ENCODE measurements at regions not wholly inside any gene's neighbourhood (a gene's known extent, or its start where the extent isn't known, plus 50 kb on each side); places are given as distances from the start of the nearest gene placed in this dataset.

DNA sequence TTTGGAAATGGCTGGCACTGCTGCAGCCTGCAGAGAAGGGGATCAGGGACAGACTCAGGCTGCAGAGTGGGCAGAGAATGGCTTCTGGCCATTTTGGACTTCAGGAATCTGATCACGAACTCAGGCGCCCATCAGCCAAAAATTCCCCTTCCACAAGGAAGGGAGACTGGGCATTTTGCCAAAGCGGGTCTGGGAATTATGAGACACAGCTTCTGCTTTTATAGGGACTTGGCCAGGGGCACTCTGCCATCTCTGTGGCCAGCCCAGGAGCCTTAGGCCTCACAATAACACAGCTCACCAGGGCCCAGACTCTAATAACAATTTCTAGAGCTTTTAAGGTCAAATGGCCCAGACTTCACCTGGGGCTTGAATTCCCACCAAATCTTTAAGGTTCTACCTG, 74.7 kb downstream of the CHST1 start:
- DNase-seq: peak in 1 of 2 donors; percentile 15

DNA sequence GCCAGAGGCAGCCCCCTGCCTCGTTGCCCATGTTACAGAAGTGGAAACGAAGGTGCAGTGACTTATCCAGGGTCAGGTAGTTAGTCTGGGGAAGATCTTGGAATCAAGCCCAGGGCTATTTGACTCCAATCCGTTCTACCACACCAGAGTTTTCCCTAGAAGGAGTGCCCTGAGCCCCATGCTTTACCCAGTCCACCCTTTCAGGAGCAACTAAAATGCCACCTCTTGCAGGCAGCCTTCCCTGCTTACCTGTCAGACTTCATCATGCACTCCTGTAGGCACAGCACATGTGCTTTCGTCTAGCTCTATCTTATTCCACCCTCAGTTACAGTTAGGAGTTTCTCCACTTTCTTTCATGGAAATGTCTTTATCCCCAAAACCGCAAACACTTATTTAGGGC, 80.2 kb downstream of the CHST1 start:
- H3K9me3 ChIP-seq: no peaks in the 10 kb centered on the region
- intact Hi-C loops (cut with DNase I): loop anchor here in 1 of 10 donors (1.0 kb wide), 1 partner anchor 28 kb away; no protein-coding TSS in a partner anchor
- H3K4me3 ChIP-seq: no peak overlapping the region
- 62 to 64% methylated on average over 5 of the region's 5 CpGs for WGBS, 2 donors
- no peaks in the 10 kb centered on the region for H3K4me1 ChIP-seq
- no peak for ATAC-seq
- no peaks in the 10 kb centered on the region for H3K36me3 ChIP-seq
- H3K27ac ChIP-seq: no peak overlapping the region
- no peak for DNase-seq
- H3K27me3 ChIP-seq: peaks cover 0 to 46% (median 21%) of the 10 kb centered on the region in 7 donors
- TF ChIP-seq, protein P1, sequence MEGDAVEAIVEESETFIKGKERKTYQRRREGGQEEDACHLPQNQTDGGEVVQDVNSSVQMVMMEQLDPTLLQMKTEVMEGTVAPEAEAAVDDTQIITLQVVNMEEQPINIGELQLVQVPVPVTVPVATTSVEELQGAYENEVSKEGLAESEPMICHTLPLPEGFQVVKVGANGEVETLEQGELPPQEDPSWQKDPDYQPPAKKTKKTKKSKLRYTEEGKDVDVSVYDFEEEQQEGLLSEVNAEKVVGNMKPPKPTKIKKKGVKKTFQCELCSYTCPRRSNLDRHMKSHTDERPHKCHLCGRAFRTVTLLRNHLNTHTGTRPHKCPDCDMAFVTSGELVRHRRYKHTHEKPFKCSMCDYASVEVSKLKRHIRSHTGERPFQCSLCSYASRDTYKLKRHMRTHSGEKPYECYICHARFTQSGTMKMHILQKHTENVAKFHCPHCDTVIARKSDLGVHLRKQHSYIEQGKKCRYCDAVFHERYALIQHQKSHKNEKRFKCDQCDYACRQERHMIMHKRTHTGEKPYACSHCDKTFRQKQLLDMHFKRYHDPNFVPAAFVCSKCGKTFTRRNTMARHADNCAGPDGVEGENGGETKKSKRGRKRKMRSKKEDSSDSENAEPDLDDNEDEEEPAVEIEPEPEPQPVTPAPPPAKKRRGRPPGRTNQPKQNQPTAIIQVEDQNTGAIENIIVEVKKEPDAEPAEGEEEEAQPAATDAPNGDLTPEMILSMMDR (IDR thresholded peaks at IDR 0.05): no peak

More for the DNA sequence above, 74.7 kb downstream of the CHST1 start:
- TF ChIP-seq, protein P1 (IDR thresholded peaks at IDR 0.05): no peak
- Histone ChIP-seq H3K27ac (no peak overlapping the region), H3K27me3 (peaks cover 0 to 15% (median 5%) of the 10 kb centered on the region in 7 donors), H3K4me3 (no peak overlapping the region), H3K36me3 (no peaks in the 10 kb centered on the region), H3K9me3 (no peaks in the 10 kb centered on the region), H3K4me1 (peaks cover 0 to 6% (median 0%) of the 10 kb centered on the region in 9 donors)
- WGBS, 2 donors: 46 to 54% methylated on average over 3 of the region's 3 CpGs
- intact Hi-C loops (cut with DNase I): no loop called here
- no peak for ATAC-seq

DNA sequence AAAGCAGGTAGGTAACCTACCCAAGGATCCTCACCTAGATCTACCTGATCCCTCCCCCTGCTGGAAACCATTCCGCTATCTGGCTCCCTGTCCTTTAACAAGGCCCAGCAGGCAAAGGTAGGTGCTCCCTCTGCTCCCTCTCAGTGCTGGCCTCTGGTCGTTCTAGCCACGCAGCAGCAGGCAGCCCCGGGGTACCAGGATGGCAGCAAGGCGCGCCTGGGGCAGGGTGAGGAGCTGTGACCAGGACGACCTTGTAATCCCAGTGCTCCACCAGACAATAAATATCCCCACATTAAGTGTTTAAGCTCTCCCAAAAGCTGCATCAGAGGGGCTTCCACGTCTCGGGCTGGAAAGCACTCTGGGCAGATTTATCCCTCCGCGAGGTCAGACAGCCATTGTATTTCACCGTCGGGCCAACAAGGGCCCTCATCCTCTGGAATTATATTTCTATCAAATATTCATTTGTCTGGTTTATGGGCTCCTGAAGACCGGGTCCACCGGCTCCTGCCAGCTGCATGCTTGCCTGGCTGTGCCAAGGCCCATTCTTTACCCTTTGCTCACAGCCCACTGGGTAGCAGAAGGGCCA, 81.3 kb downstream of the CHST1 start:
- Histone ChIP-seq H3K27me3 (peaks cover 0 to 49% (median 23%) of the 10 kb centered on the region in 7 donors), H3K4me1 (no peaks in the 10 kb centered on the region), H3K9me3 (no peaks in the 10 kb centered on the region), H3K4me3 (no peak overlapping the region), H3K27ac (no peak overlapping the region), H3K36me3 (no peaks in the 10 kb centered on the region)
- TF ChIP-seq, protein P1 (IDR thresholded peaks at IDR 0.05): no peak
- WGBS, 2 donors: 86% methylated on average over 15 of the region's 15 CpGs
- DNase-seq (no peak), ATAC-seq (no peak)
- intact Hi-C loops (cut with DNase I): no loop called here

DNA sequence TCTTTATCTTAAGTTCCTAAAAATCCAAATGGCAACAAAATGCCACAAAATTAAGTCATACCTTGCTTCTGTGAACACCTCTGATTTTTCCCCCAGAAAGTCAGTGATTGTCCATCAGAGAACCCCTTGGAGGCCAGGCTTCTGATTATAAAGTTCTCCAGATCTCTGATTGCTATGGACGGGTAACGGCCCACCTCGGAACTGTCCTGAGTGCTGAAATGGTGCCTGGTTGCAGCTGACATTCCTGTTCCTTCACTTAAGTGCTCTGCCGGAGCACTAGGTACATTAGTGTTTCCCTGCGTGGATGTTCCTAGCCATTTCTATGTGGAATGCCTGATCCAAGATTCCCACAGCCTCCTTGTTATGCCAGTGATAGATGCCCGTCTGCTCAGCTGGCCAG, 85.0 kb downstream of the CHST1 start:
- Histone ChIP-seq H3K4me1 (no peaks in the 10 kb centered on the region), H3K36me3 (no peaks in the 10 kb centered on the region), H3K27me3 (peaks cover 0 to 69% (median 50%) of the 10 kb centered on the region in 7 donors), H3K4me3 (no peak overlapping the region), H3K27ac (no peak overlapping the region), H3K9me3 (no peaks in the 10 kb centered on the region)
- intact Hi-C loops (cut with DNase I): no loop called here
- TF ChIP-seq, protein P1 (IDR thresholded peaks at IDR 0.05): no peak
- 12 to 19% methylated on average over 6 of the region's 6 CpGs for WGBS, 2 donors
- DNase-seq: peak in 1 of 2 donors; percentile 29
- ATAC-seq: peak in 1 of 8 donors; percentile 57
